LNCaP clone FGC (cell line): ENCODE measurements at regions not wholly inside any gene's neighbourhood (a gene's known extent, or its start where the extent isn't known, plus 50 kb on each side); places are given as distances from the start of the nearest gene placed in this dataset.

Experiments used
- DNase-seq: peaks from one replicate; pipeline ENCODE4 v3.0.0-alpha.2; 2011; ENCODE audit warnings: low read depth
- H3K4me3 ChIP-seq: 2 replicates; pipeline ENCODE4 v1.5.1; 2011; ENCODE audit warnings: mild to moderate bottlenecking, low read depth, low read length, control low read depth
- CTCF ChIP-seq: IDR thresholded peaks from 2 replicates; pipeline ENCODE4 v1.5.1; 2012; ENCODE audit warnings: mild to moderate bottlenecking; ENCODE audit not compliant: control insufficient read depth, insufficient read depth; ENCODE audit errors: extremely low read depth

GRCh38 chr5:142491270-142491669, 166.4 kb upstream of the SPRY4 start:
- no peak overlapping the region for H3K4me3 ChIP-seq
- TF ChIP-seq CTCF, result no peak
- no peak for DNase-seq

DNA sequence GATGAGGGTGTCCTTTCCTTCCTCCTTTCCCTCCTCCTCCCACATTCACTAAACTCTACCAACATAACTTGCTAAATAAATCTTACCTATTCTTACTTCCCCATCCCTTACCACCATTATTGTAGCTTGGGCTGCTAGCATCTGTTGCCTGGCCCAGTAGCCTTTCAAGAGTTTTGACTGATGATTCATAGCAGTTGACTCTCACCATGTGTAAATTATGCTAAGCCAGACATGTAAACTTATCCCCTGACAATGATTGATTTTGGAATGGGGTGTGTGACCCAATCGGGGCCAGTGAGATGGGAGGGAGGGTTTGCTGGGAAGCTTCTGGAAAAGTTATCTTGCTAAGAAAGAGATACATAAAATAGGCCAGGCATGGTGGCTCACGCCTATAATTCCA, 161.8 kb upstream of the SPRY4 start:
- H3K4me3 ChIP-seq, result no peak overlapping the region
- DNase-seq, result no peak
- no peak for TF ChIP-seq CTCF

DNA sequence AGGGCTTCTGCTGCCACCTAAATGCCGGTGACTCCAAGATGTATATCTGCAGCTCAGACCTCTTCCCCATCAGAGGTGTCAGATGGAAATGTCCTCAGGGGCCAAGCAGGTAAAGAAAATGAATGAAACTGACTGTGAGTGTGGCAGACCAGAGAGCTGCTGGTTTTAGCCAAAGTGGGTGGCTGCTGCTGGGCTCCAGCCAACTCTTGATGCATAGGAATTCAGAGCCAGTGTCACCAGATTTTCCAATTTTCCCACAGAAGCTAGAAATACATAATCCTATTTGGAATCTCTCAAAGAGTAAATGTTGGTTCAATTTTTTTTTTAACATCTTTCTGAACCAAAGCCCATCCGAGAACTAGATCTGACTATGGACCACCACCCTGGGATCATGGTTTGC, 161.2 kb upstream of the SPRY4 start:
- TF ChIP-seq CTCF, result no peak
- no peak overlapping the region for H3K4me3 ChIP-seq
- DNase-seq, result no peak

DNA sequence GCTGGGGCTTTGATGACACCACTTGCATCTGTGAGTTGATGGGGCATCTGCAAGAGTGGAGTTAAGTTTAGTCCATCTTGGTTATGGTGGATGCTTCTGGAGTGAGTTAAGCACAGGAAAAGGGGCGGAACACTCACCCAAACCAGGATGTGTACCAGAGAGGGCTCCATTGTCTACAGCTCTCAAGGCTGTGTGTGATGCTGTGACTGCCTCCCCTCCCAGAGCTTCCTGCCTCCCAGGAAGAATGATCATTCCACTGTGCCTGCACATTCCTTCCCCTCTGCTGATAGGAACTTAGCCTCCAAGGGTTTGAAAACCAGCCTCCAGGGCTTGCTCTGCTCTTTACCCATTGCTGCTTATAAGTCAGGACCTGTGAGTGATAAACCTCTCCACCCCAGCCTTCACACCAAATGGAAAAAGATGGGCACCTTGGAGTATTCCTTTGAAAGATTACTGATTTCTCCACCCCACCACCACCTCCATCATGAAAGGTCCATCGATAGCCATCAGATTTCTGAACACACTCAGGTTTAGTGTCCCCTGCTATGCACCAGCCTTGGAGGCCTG, 160.1 kb upstream of the SPRY4 start:
- DNase-seq, result no peak
- TF ChIP-seq CTCF, result no peak
- H3K4me3 ChIP-seq, result no peak overlapping the region

DNA sequence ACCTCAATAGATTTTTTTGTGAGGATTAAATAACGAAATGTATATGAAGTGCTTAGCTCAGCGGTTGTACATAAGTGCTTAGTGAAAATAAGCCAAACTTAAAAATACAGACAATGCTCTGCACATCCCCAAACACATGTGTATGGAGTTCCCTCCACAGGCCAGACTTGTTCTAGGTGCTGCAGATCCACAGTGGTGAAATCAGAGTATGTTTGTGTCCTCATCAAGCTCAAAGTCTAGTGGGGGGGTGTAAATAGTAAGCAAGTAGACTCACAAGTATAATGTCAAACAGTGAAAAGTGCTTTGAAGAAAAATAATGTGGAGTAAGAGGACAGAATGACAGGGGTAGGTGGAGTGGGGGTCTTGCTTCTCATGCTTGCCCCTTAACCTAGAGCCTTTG, 157.4 kb upstream of the SPRY4 start:
- no peak for TF ChIP-seq CTCF
- no peak overlapping the region for H3K4me3 ChIP-seq
- no peak for DNase-seq

GRCh38 chr5:142481410-142481809, 156.6 kb upstream of the SPRY4 start:
- H3K4me3 ChIP-seq, result no peak overlapping the region
- no peak for DNase-seq
- TF ChIP-seq CTCF, result no peak

- no peak for DNase-seq
- H3K4me3 ChIP-seq, result no peak overlapping the region
- no peak for TF ChIP-seq CTCF
Observed at GRCh38 chr5:142479854-142480519, 155.2 kb upstream of the SPRY4 start.
